Astrocyte (in vitro differentiated cells and primary cell): ENCODE measurements at regions not wholly inside any gene's neighbourhood (a gene's known extent, or its start where the extent isn't known, plus 50 kb on each side); places are given as distances from the start of the nearest gene placed in this dataset.
"Not testable (repeated sequence)": the region's sequence is repeated elsewhere in the genome, so short reads cannot be mapped to it uniquely, and the experiment has no call there.

Experiments
- DNase-seq: peaks from one replicate; pipeline ENCODE4 v3.0.0-alpha.2; 2010; ENCODE audit warnings: low read depth
- FAIRE-seq: peaks from 2 replicates; lab custom pipeline; 2011; peaks lifted over from hg19 to GRCh38; lab: Jason Lieb, UNC
- H2AFZ ChIP-seq: 2 replicates; pipeline ENCODE4 v1.6.0; 2012; ENCODE audit warnings: low read depth, low read length, inconsistent platforms
- H3K27ac ChIP-seq: 2 replicates; pipeline ENCODE4 v1.5.1; 2011; ENCODE audit warnings: low read depth, low read length, inconsistent platforms
- H3K27me3 ChIP-seq: 2 replicates; pipeline ENCODE4 v1.6.0; 2011; ENCODE audit warnings: low read length, inconsistent platforms; ENCODE audit not compliant: insufficient read depth
- H3K36me3 ChIP-seq: 2 replicates; pipeline ENCODE4 v1.5.1; 2011; ENCODE audit warnings: low read length, inconsistent platforms; ENCODE audit not compliant: insufficient read depth
- H3K4me1 ChIP-seq: 2 replicates; pipeline ENCODE4 v1.5.1; 2011; ENCODE audit warnings: low read length, inconsistent platforms; ENCODE audit not compliant: insufficient read depth
- H3K4me2 ChIP-seq: 2 replicates; pipeline ENCODE4 v1.6.0; 2012; ENCODE audit warnings: low read length, inconsistent platforms
- H3K4me3 ChIP-seq: 2 replicates; pipeline ENCODE4 v1.5.1; 2011; ENCODE audit warnings: low read depth, mild to moderate bottlenecking, low read length, inconsistent platforms; ENCODE audit not compliant: insufficient read depth
- H3K79me2 ChIP-seq: 2 replicates; pipeline ENCODE4 v1.6.0; 2012; ENCODE audit warnings: mild to moderate bottlenecking, low read length, inconsistent platforms; ENCODE audit not compliant: insufficient read depth
- H3K9ac ChIP-seq: 2 replicates; pipeline ENCODE4 v1.6.0; 2012; ENCODE audit warnings: mild to moderate bottlenecking, low read length, inconsistent platforms
- H3K9me3 ChIP-seq: 2 replicates; pipeline ENCODE4 v1.5.1; 2012; ENCODE audit warnings: low read depth, mild to moderate bottlenecking, low read length, inconsistent platforms; ENCODE audit not compliant: insufficient read depth
- H4K20me1 ChIP-seq: 2 replicates; pipeline ENCODE4 v1.6.0; 2012; ENCODE audit warnings: low read length, inconsistent platforms; ENCODE audit not compliant: insufficient read depth
- H3K27ac Mint-ChIP-seq: one replicate; pipeline ENCODE4 v1.8.0; 2021; ENCODE audit warnings: mild to moderate bottlenecking, mixed read lengths; ENCODE audit not compliant: unreplicated experiment
- H3K27me3 Mint-ChIP-seq: one replicate; pipeline ENCODE4 v1.8.0; 2021; ENCODE audit warnings: low read depth, mixed read lengths; ENCODE audit not compliant: unreplicated experiment
- H3K36me3 Mint-ChIP-seq: one replicate; pipeline ENCODE4 v1.8.0; 2021; ENCODE audit warnings: low read depth, mixed read lengths; ENCODE audit not compliant: unreplicated experiment
- H3K4me1 Mint-ChIP-seq: one replicate; pipeline ENCODE4 v1.8.0; 2021; ENCODE audit warnings: low read depth, mixed read lengths; ENCODE audit not compliant: unreplicated experiment
- H3K4me3 Mint-ChIP-seq: one replicate; pipeline ENCODE4 v1.8.0; 2021; ENCODE audit warnings: mild to moderate bottlenecking, moderate library complexity, mixed read lengths; ENCODE audit not compliant: unreplicated experiment
- H3K9me3 Mint-ChIP-seq: one replicate; pipeline ENCODE4 v1.8.0; 2021; ENCODE audit warnings: mild to moderate bottlenecking, mixed read lengths; ENCODE audit not compliant: unreplicated experiment
- EZH2 ChIP-seq: IDR thresholded peaks from 2 replicates; pipeline ENCODE4 v1.6.1; 2012; ENCODE audit warnings: mild to moderate bottlenecking, low read length, inconsistent platforms; ENCODE audit not compliant: insufficient read depth
- TF ChIP-seq, protein P1 (sequence below): IDR thresholded peaks from 2 replicates; pipeline ENCODE4 v1.5.1; 2011; ENCODE audit warnings: low read depth, mild to moderate bottlenecking, inconsistent platforms, low read length, moderate library complexity; ENCODE audit not compliant: insufficient read depth

DNA sequence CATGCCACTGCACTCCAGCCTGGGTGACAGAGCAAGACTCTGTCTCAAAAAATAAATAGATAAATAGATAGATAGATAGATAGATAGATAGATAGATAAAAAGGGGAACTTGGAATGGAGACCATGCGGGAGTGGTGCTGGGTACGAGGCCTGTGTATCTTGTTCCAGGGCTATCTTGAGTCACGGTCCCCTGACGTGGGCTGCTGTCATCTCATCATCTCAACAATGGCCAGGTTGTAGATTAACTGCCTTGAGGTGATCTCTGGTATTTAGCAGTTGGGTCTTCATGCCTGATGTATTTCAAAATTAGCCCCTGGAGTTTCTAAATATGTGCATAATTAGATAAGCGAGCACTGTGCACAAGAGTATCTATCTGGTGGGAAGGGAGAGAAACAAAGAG lies 212.1 kb downstream of the CDRT15L2 start:
- Histone ChIP-seq H3K4me3 (no peak overlapping the region), H3K27ac (no peak overlapping the region), H3K36me3 (no peaks in the 10 kb centered on the region), H3K9ac (no peak overlapping the region), H3K79me2 (no peaks in the 10 kb centered on the region), H4K20me1 (no peaks in the 10 kb centered on the region), H3K27me3 (no peaks in the 10 kb centered on the region), H3K4me2 (no peak overlapping the region), H2AFZ (no peak overlapping the region), H3K4me1 (no peaks in the 10 kb centered on the region), H3K9me3 (no peaks in the 10 kb centered on the region)
- Mint-ChIP-seq H3K27ac (no peak overlapping the region), H3K36me3 (no peaks in the 10 kb centered on the region), H3K9me3 (no peaks in the 10 kb centered on the region), H3K4me3 (no peak overlapping the region), H3K27me3 (peaks cover 2% of the 10 kb centered on the region), H3K4me1 (peaks cover 6% of the 10 kb centered on the region)
- TF ChIP-seq, protein P1, sequence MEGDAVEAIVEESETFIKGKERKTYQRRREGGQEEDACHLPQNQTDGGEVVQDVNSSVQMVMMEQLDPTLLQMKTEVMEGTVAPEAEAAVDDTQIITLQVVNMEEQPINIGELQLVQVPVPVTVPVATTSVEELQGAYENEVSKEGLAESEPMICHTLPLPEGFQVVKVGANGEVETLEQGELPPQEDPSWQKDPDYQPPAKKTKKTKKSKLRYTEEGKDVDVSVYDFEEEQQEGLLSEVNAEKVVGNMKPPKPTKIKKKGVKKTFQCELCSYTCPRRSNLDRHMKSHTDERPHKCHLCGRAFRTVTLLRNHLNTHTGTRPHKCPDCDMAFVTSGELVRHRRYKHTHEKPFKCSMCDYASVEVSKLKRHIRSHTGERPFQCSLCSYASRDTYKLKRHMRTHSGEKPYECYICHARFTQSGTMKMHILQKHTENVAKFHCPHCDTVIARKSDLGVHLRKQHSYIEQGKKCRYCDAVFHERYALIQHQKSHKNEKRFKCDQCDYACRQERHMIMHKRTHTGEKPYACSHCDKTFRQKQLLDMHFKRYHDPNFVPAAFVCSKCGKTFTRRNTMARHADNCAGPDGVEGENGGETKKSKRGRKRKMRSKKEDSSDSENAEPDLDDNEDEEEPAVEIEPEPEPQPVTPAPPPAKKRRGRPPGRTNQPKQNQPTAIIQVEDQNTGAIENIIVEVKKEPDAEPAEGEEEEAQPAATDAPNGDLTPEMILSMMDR = no peak
- no peak for TF ChIP-seq EZH2
- DNase-seq (no peak), FAIRE-seq (no peak)

- DNase-seq, FAIRE-seq: not testable (repeated sequence)
These were observed 215.0 kb downstream of the CDRT15L2 start for GRCh38 chr17:20794532-20794931.

DNA sequence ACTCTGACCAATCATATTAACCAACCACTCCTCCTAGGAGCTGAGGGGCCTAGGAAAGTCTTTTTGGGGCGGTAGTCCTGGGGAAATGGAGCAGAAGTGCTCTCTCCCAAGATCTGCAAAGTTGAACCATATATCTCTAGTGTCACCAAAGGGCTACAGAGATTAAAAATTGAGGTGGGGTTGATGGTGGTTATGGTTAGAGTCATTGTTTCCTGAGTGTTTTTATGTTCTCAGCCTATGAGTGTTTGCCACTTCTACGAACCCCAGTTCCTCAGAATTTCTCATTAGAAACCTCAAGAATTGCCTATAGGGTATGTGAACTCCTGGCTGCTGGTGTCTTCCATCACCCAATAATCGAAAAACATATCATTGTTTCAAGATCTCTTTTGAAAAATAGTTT lies 217.8 kb downstream of the CDRT15L2 start:
- Histone ChIP-seq H3K4me1 (no peaks in the 10 kb centered on the region), H3K4me3 (no peak overlapping the region), H3K4me2 (no peak overlapping the region), H3K9ac (no peak overlapping the region), H3K27ac (no peak overlapping the region), H3K27me3 (no peaks in the 10 kb centered on the region), H3K9me3 (no peaks in the 10 kb centered on the region), H2AFZ (no peak overlapping the region), H3K79me2 (no peaks in the 10 kb centered on the region), H3K36me3 (no peaks in the 10 kb centered on the region), H4K20me1 (no peaks in the 10 kb centered on the region)
- TF ChIP-seq, protein P1 = no peak
- TF ChIP-seq EZH2 = no peak
- FAIRE-seq (no peak), DNase-seq (no peak)
- Mint-ChIP-seq H3K4me1 (no peaks in the 10 kb centered on the region), H3K4me3 (no peak overlapping the region), H3K9me3 (no peaks in the 10 kb centered on the region), H3K27ac (no peak overlapping the region), H3K36me3 (no peaks in the 10 kb centered on the region), H3K27me3 (no peaks in the 10 kb centered on the region)

More at GRCh38 chr17:20794532-20794931, 215.0 kb downstream of the CDRT15L2 start:
- not testable (repeated sequence) for H3K4me1 Mint-ChIP-seq, H4K20me1 ChIP-seq, H3K4me3 Mint-ChIP-seq, H3K9me3 ChIP-seq, H3K27me3 Mint-ChIP-seq, H3K79me2 ChIP-seq, H2AFZ ChIP-seq, H3K27me3 ChIP-seq, H3K9me3 Mint-ChIP-seq, H3K4me3 ChIP-seq, H3K4me1 ChIP-seq, H3K36me3 Mint-ChIP-seq, H3K4me2 ChIP-seq, H3K27ac Mint-ChIP-seq, H3K36me3 ChIP-seq, H3K27ac ChIP-seq, H3K9ac ChIP-seq
